HL-60 (cell line): ENCODE measurements at regions not wholly inside any gene's neighbourhood (a gene's known extent, or its start where the extent isn't known, plus 50 kb on each side); places are given as distances from the start of the nearest gene placed in this dataset.

Source experiments
- DNase-seq, 2 experiments: peaks; one replicate each; pipeline ENCODE4 v3.0.0-alpha.2; 2010 to 2020; ENCODE audit warnings: low read depth in 1 of 2, low spot score in 1 of 2
- H3K27ac ChIP-seq: fragments of 250-450 bp; sonication (Bioruptor Pico); replicated peaks from 2 replicates; pipeline ENCODE4 v1.5.1; 2020; ENCODE audit warnings: mild to moderate bottlenecking, moderate library complexity
- H3K27me3 ChIP-seq: fragments of 250-450 bp; sonication (Bioruptor Pico); 2 replicates; pipeline ENCODE4 v1.5.1; 2021; ENCODE audit warnings: mild to moderate bottlenecking, moderate library complexity; ENCODE audit not compliant: insufficient read depth, poor library complexity, severe bottlenecking
- H3K4me3 ChIP-seq: replicated peaks from 2 replicates; pipeline ENCODE4 v1.5.1; 2011; ENCODE audit warnings: mild to moderate bottlenecking, control low read depth, low read length; ENCODE audit not compliant: insufficient read depth
- CTCF ChIP-seq: IDR thresholded peaks from one replicate; pipeline ENCODE4 v1.5.1; 2011; ENCODE audit warnings: low read length, control low read depth, inconsistent platforms; ENCODE audit not compliant: insufficient read depth
- GABPA ChIP-seq: IDR thresholded peaks from 2 replicates; pipeline ENCODE4 v1.6.1; 2012; ENCODE audit warnings: low read depth
- POLR2AphosphoS5 ChIP-seq: IDR thresholded peaks from 2 replicates; pipeline ENCODE4 v1.6.1; 2012; ENCODE audit warnings: low read depth
- REST ChIP-seq: IDR thresholded peaks from 2 replicates; pipeline ENCODE4 v1.6.1; 2012; ENCODE audit warnings: low read depth; ENCODE audit not compliant: insufficient replicate concordance
- SPI1 ChIP-seq: IDR thresholded peaks from 2 replicates; pipeline ENCODE4 v1.6.1; 2012; ENCODE audit warnings: low read depth, mild to moderate bottlenecking, borderline replicate concordance

GRCh38 chr18:78071166-78071710, 821.6 kb downstream of the GALR1 start:
- peaks cover 12% of the 10 kb centered on the region for H3K27me3 ChIP-seq
- TF ChIP-seq GABPA (no peak), REST (no peak), SPI1 (no peak), POLR2AphosphoS5 (no peak), CTCF (no peak)

GRCh38 chr18:78071776-78072175, 822.1 kb downstream of the GALR1 start:
- peaks cover 12% of the 10 kb centered on the region for H3K27me3 ChIP-seq
- H3K4me3 ChIP-seq: no peak overlapping the region
- DNase-seq: no peak
- H3K27ac ChIP-seq: no peak overlapping the region
- TF ChIP-seq GABPA: no peak
- TF ChIP-seq REST: no peak

More at GRCh38 chr18:78071166-78071710, 821.6 kb downstream of the GALR1 start:
- no peak overlapping the region for H3K27ac ChIP-seq
- H3K4me3 ChIP-seq: no peak overlapping the region
- DNase-seq: no peak

GRCh38 chr18:78072375-78072774, 822.7 kb downstream of the GALR1 start:
- Histone ChIP-seq H3K27me3 (peaks cover 12% of the 10 kb centered on the region), H3K4me3 (no peak overlapping the region), H3K27ac (no peak overlapping the region)
- no peak for TF ChIP-seq REST
- TF ChIP-seq POLR2AphosphoS5: no peak
- no peak for TF ChIP-seq GABPA
- TF ChIP-seq SPI1: no peak
- no peak for TF ChIP-seq CTCF
- no peak for DNase-seq
